Small intestine (tissue), 7 donors: ENCODE measurements at regions not wholly inside any gene's neighbourhood (a gene's known extent, or its start where the extent isn't known, plus 50 kb on each side); places are given as distances from the start of the nearest gene placed in this dataset.

Source experiments
- DNase-seq, 2 donors: peaks; one replicate each; pipeline versions ENCODE4 v3.0.0 to v3.0.0-alpha.2; 2013
- FAIRE-seq: peaks from 2 replicates; lab custom pipeline; 2012; peaks lifted over from hg19 to GRCh38; lab: Jason Lieb, UNC
- H3K27ac ChIP-seq, 3 donors: one replicate each; pipeline ENCODE4 v1.5.1; 2013; ENCODE audit warnings: low read length in 2 of 3, mild to moderate bottlenecking in 2 of 3, control low read depth in 1 of 3, inconsistent platforms in 1 of 3, low read depth in 1 of 3, moderate library complexity in 1 of 3
- H3K27me3 ChIP-seq, 3 donors: one replicate each; pipeline ENCODE4 v1.6.1; 2013; ENCODE audit warnings: low read length in 3 of 3, inconsistent platforms in 1 of 3; ENCODE audit not compliant: control insufficient read depth in 3 of 3, insufficient read depth in 3 of 3
- H3K36me3 ChIP-seq, 3 donors: one replicate each; pipeline ENCODE4 v1.6.1; 2013; ENCODE audit warnings: low read length in 3 of 3, inconsistent platforms in 1 of 3, low read depth in 1 of 3, mild to moderate bottlenecking in 1 of 3, moderate library complexity in 1 of 3; ENCODE audit not compliant: control insufficient read depth in 3 of 3, insufficient read depth in 2 of 3
- H3K4me1 ChIP-seq, 3 donors: one replicate each; pipeline ENCODE4 v1.6.1; 2013; ENCODE audit warnings: low read length in 2 of 3, inconsistent platforms in 1 of 3, low read depth in 1 of 3, mild to moderate bottlenecking in 1 of 3, moderate library complexity in 1 of 3; ENCODE audit not compliant: control insufficient read depth in 3 of 3, insufficient read depth in 2 of 3
- H3K4me3 ChIP-seq, 3 donors: one replicate each; pipeline ENCODE4 v1.5.1; 2013; ENCODE audit warnings: low read length in 3 of 3, control low read depth in 1 of 3, inconsistent platforms in 1 of 3, low read depth in 1 of 3, mild to moderate bottlenecking in 1 of 3, moderate library complexity in 1 of 3
- H3K9me3 ChIP-seq, 2 donors: one replicate each; pipeline ENCODE4 v1.6.1; 2013; ENCODE audit warnings: low read depth in 1 of 2, low read length in 1 of 2; ENCODE audit not compliant: control insufficient read depth in 2 of 2, insufficient read depth in 1 of 2
- WGBS, 3 donors: extraction: QIAGEN DNeasy Blood & Tissue Kit; methylation state at CpG; one replicate each; pipeline ENCODE4 v1.1.7; 2013; 5-methylcytosine and 5-hydroxymethylcytosine counted together
- donor health status: healthy with polysubstance abuse.
- donor health status: control.
- donor health status: control.
- donor health status: Bipolar disorder and iron deficiency.
- donor health status: healthy.

DNA sequence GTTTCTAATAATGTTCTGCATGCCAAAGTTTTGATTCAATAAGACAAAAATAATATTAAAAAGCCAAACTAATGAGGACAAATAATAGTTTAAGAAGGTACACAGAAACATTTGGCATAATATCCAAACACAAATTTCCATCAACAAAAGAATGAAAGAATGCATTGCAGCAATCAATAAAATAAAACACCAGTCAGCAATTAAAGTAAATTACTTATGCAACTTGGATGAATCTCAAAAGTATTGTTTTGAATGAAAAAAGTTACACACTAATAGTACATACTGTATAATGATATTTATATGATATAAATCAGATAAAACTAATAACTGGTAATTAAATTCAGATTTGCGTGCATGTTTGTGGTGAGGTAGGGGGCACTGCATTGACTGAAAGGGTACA lies 285.5 kb upstream of the PCDH10 start:
- H3K27ac ChIP-seq = no peak overlapping the region
- H3K27me3 ChIP-seq = no peaks in the 10 kb centered on the region
- no peaks in the 10 kb centered on the region for H3K4me1 ChIP-seq
- H3K9me3 ChIP-seq = peaks cover 0 to 9% of the 10 kb centered on the region in 2 donors
- WGBS, 3 donors = 88 to 94% (median 92%) methylated on average over 1 of the region's 1 CpG
- FAIRE-seq = no peak
- no peaks in the 10 kb centered on the region for H3K36me3 ChIP-seq
- DNase-seq = no peak
- H3K4me3 ChIP-seq = no peak overlapping the region

DNA sequence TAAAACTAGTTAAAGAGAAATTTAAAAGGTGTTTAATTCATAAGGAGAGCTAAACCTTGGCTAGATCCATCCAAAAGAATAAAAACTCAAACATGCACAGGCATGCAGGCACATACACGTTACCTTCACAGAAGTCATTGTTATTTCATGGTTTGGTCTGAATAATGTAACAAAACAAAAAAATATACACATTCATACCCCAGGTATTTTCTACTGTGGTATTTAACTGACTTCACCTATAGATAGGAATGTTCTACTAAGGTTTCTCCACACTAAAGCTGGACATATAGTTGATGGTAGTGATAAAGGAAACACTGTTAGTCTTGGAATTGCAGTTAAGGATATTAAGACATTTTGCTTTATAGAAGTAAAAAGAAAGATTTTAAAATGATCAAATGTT lies 283.6 kb upstream of the PCDH10 start:
- FAIRE-seq = no peak

DNA sequence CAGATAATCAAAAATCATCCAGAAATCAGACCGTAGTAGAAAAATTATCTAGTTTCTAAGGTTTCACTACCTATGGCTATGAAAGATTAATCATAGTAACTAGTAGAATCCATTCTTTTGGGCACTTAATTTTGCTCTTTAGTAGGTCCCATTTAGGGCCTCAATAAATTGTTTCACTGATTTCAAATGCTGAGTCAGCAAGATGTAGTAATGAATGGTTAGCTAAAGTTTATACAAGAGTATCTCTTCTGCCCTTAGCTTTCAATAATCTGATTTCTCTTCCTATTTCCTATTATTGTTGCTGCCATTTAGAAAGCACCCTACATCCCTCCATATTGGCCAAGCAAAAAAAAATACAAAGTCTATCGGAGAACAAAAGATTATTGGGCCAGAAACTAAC lies 283.2 kb upstream of the PCDH10 start:
- 84 to 91% (median 86%) methylated on average over 2 of the region's 2 CpGs for WGBS, 3 donors
- peaks cover 0 to 14% of the 10 kb centered on the region in 2 donors for H3K9me3 ChIP-seq
- no peak overlapping the region for H3K4me3 ChIP-seq
- H3K36me3 ChIP-seq = no peaks in the 10 kb centered on the region
- no peaks in the 10 kb centered on the region for H3K27me3 ChIP-seq
- FAIRE-seq (no peak), DNase-seq (no peak)
- H3K4me1 ChIP-seq = no peaks in the 10 kb centered on the region
- no peak overlapping the region for H3K27ac ChIP-seq

More for the DNA sequence above, 283.6 kb upstream of the PCDH10 start:
- Histone ChIP-seq H3K27me3 (no peaks in the 10 kb centered on the region), H3K4me3 (no peak overlapping the region), H3K9me3 (peaks cover 0 to 9% of the 10 kb centered on the region in 2 donors), H3K4me1 (no peaks in the 10 kb centered on the region), H3K27ac (no peak overlapping the region), H3K36me3 (no peaks in the 10 kb centered on the region)
- WGBS, 3 donors = 77 to 78% (median 77%) methylated on average over 1 of the region's 1 CpG
- no peak for DNase-seq

DNA sequence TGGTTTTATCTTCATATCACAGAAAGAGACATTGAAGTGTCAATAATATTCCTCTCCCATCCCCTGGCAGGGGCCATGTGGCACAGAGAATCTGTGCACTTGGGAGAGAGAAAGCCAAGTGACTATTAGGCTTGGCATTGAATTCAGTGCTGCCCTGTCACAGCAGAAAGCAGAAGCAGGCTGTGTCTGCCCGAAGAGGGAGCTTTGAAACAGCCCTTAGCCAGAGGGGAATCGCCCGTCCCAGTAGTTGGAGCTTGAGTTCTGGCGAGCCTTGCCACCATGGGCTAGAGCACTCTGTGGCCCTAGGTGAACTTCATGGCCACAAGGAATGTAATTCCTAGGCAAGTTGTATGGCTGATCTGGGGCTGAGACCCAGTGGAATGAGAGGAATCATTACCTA lies 282.5 kb upstream of the PCDH10 start:
- 45 to 78% (median 52%) methylated on average over 4 of the region's 4 CpGs for WGBS, 3 donors
- DNase-seq (no peak), FAIRE-seq (no peak)
- Histone ChIP-seq H3K27ac (no peak overlapping the region), H3K9me3 (peaks cover 0 to 20% of the 10 kb centered on the region in 2 donors), H3K4me3 (no peak overlapping the region), H3K4me1 (no peaks in the 10 kb centered on the region), H3K27me3 (no peaks in the 10 kb centered on the region), H3K36me3 (no peaks in the 10 kb centered on the region)

DNA sequence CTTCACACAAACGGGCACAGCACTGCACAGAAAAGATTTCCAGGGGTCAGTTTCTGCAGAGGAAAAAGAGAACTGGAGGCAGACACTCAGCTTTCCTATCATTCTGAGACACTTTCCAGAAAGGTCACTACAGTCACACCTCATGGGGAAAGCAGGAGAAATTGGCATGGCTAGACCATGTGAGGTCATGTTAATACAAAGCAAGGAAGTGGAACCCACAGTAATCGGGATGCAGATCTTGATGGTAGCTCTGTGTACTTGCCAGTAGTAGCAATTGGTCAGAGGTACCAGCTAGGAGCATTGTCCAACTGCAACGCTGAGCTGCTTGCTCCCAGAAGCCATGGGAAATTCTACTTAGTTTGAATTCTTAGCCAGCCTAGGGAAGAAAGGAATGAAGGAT lies 255.3 kb upstream of the PCDH10 start:
- no peaks in the 10 kb centered on the region for H3K27me3 ChIP-seq
- FAIRE-seq (no peak), DNase-seq (no peak)
- no peaks in the 10 kb centered on the region for H3K9me3 ChIP-seq
- no peak overlapping the region for H3K4me3 ChIP-seq
- H3K36me3 ChIP-seq = no peaks in the 10 kb centered on the region
- WGBS, 3 donors = 75 to 77% (median 75%) methylated on average over 3 of the region's 3 CpGs
- H3K27ac ChIP-seq = no peak overlapping the region
- H3K4me1 ChIP-seq = no peaks in the 10 kb centered on the region

DNA sequence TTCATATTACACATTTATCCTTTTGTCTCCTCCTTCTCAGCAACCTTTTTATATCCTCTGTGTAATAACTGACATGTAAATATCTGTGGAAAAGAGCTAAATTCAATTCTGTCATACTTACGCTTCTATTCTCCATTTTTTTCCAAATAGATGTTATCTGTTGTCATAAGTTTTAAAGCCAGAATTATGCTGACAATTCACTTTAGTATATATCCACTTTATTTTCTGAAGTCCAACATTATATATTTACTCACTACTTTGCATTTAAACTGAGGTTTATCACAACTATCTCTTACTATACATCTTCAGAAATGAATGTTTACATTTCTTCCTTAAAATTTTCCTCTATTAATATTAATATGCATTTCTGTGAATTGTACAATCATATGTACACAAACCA lies 247.9 kb upstream of the PCDH10 start:
- no peaks in the 10 kb centered on the region for H3K36me3 ChIP-seq
- H3K4me3 ChIP-seq = no peak overlapping the region
- H3K27ac ChIP-seq = no peak overlapping the region
- H3K9me3 ChIP-seq = no peaks in the 10 kb centered on the region
- H3K27me3 ChIP-seq = no peaks in the 10 kb centered on the region
- FAIRE-seq (no peak), DNase-seq (no peak)
- 79 to 91% (median 84%) methylated on average over 1 of the region's 1 CpG for WGBS, 3 donors
- no peaks in the 10 kb centered on the region for H3K4me1 ChIP-seq

DNA sequence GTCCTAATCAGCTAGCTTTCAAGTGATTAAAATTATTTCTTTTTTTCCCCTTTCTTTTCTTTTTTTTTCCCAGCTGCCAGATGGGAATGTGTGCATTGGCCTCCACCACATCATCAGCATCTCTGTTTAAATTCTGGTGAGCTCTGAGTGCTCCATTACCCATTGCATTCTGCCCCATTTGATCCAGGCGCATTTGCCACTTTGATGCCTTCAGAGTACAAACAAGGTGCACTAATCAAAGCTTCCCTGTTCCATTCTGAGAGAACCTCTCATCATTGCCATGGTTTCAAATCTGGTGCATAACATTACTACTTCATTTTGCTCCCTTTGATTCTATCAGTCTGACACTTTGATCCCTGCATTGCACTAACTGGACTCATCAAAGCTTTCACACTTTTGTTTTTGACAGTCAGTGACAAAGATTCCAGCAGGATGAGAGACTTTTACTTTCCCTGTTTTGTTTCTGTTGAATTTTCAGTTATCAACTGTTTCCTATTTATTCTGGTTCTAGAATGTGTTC lies 238.8 kb upstream of the PCDH10 start:
- no peak overlapping the region for H3K4me3 ChIP-seq
- H3K4me1 ChIP-seq = no peaks in the 10 kb centered on the region
- H3K36me3 ChIP-seq = no peaks in the 10 kb centered on the region
- no peak for FAIRE-seq
- no peak overlapping the region for H3K27ac ChIP-seq
- DNase-seq = no peak
- no peaks in the 10 kb centered on the region for H3K27me3 ChIP-seq
- 76 to 94% (median 89%) methylated on average over 1 of the region's 1 CpG for WGBS, 3 donors
- no peaks in the 10 kb centered on the region for H3K9me3 ChIP-seq

DNA sequence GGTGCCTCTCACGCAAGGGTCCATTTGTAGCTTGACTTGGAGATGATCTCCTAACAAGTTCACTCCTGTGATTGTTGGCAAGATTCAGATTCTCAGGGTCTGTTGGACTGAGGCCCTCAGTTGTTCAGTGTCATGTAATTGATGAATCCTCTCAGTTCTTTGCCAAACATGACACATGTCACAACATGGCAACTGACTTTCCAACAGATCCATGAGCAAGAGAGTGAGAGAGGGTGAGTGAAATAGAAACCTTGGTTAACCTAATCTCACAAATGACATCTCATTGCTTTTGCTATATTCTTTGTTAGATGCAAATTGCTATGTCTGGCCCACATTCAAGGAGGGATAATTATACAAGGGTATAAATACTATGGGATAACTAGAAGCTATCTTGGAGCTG lies 231.0 kb upstream of the PCDH10 start:
- Histone ChIP-seq H3K4me3 (no peak overlapping the region), H3K27ac (no peak overlapping the region), H3K36me3 (no peaks in the 10 kb centered on the region), H3K27me3 (no peaks in the 10 kb centered on the region), H3K9me3 (no peaks in the 10 kb centered on the region), H3K4me1 (no peaks in the 10 kb centered on the region)
- no peak for DNase-seq
- FAIRE-seq = no peak
- 86 to 92% (median 90%) methylated on average over 1 of the region's 1 CpG for WGBS, 3 donors

DNA sequence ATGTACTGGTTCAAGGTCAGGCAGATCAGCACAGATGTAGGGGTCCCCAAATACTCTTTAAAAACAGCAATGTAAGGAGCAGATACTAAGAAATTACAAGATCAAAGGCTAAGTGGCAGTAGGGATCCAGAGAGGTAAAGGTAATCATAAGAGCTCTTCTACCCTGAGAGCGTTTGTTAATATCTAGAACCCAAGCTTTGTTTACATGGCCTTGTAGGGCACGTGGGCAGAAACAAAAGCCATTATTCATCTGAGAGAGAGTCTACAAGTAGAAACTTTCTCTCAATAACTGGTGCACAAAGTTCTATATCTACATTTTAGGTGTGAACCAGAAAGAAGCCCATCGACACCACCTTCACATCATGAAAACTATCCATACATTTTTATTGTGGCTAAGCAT lies 225.6 kb upstream of the PCDH10 start:
- DNase-seq (no peak), FAIRE-seq (no peak)
- Histone ChIP-seq H3K36me3 (no peaks in the 10 kb centered on the region), H3K4me3 (no peak overlapping the region), H3K27me3 (no peaks in the 10 kb centered on the region), H3K27ac (no peak overlapping the region), H3K9me3 (no peaks in the 10 kb centered on the region), H3K4me1 (no peaks in the 10 kb centered on the region)
- 34 to 42% (median 41%) methylated on average over 3 of the region's 3 CpGs for WGBS, 3 donors
